Activated CD4-positive, alpha-beta T cell treated with anti-CD3 and anti-CD28 coated beads, Interleukin-2, amount 10 ng/mL, durations not matched to agents 24 days and 14 days (primary cell): ENCODE measurements at regions not wholly inside any gene's neighbourhood (a gene's known extent, or its start where the extent isn't known, plus 50 kb on each side); places are given as distances from the start of the nearest gene placed in this dataset.
"Not testable (repeated sequence)": the region's sequence is repeated elsewhere in the genome, so short reads cannot be mapped to it uniquely, and the experiment has no call there.

Source experiments
- DNase-seq: peaks from one replicate; pipeline ENCODE4 v3.0.0; 2022
- H3K27ac Mint-ChIP-seq: one replicate; pipeline ENCODE4 v1.8.0; 2022; ENCODE audit warnings: mild to moderate bottlenecking, mixed read lengths
- H3K27me3 Mint-ChIP-seq: one replicate; pipeline ENCODE4 v1.8.0; 2022; ENCODE audit warnings: mixed read lengths
- H3K36me3 Mint-ChIP-seq: one replicate; pipeline ENCODE4 v1.8.0; 2022; ENCODE audit warnings: low read depth, mild to moderate bottlenecking, mixed read lengths
- H3K4me1 Mint-ChIP-seq: one replicate; pipeline ENCODE4 v1.8.0; 2021; ENCODE audit warnings: mixed read lengths
- H3K4me3 Mint-ChIP-seq: one replicate; pipeline ENCODE4 v1.8.0; 2022; ENCODE audit warnings: mild to moderate bottlenecking, moderate library complexity, mixed read lengths
- H3K9me3 Mint-ChIP-seq: one replicate; pipeline ENCODE4 v1.8.0; 2021; ENCODE audit warnings: mixed read lengths
- intact Hi-C: fragments of 100-400 bp; cut with micrococcal nuclease; formaldehyde crosslinking; loops from one replicate; pipeline ENCODE4 v1.15.1; 2023

GRCh38 chr20:48124181-48124782 is 339.0 kb upstream of the SULF2 start:
- Mint-ChIP-seq H3K27me3 (no peaks in the 10 kb centered on the region), H3K36me3 (no peaks in the 10 kb centered on the region), H3K4me3 (no peak overlapping the region), H3K27ac (no peak overlapping the region), H3K4me1 (no peaks in the 10 kb centered on the region), H3K9me3 (no peaks in the 10 kb centered on the region)
- DNase-seq = no peak
- intact Hi-C loops = no loop called here

DNA sequence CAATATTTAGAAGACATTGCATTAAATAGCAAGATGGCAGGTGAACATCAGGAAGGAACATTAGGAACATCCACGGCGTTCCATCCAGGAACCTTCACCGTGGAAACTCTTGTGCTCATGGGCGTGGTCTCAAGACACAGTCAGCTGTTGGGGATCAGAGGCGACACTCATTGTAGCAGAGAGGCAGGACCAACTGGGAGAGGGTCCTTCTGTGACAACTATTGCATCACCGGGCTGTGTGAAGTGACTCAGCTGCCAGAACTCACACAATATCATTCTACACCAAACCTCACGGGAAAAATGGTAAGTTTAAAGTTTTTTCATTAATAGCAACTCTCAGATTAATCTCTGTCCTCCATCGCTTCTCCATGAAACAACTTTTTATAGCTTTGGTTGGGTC is 334.8 kb upstream of the SULF2 start:
- Mint-ChIP-seq H3K4me1 (no peaks in the 10 kb centered on the region), H3K9me3 (no peaks in the 10 kb centered on the region), H3K27me3 (no peaks in the 10 kb centered on the region), H3K27ac (no peak overlapping the region), H3K36me3 (no peaks in the 10 kb centered on the region), H3K4me3 (no peak overlapping the region)
- no peak for DNase-seq
- intact Hi-C loops = no loop called here

DNA sequence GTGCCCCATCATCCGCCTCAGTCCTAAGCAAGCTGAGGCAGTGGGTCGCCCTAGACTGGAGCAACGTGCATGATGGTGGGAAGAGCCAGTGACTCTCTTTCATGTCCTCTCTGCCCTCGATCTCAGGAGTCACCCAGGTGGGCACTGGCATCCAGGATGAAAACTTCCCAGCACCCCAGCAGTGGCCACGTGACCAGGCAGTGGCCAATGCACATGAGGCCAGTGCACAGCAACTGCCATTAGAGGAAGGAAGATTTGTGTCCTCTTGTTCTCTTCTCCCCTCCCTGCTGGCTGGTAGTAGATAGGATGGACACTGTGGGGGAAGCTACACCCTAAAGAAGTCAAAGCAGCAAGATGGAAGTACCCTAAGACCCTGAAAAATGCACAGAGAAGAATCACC is 334.1 kb upstream of the SULF2 start:
- H3K9me3 Mint-ChIP-seq, H3K4me1 Mint-ChIP-seq, DNase-seq, H3K27ac Mint-ChIP-seq, intact Hi-C loops, H3K4me3 Mint-ChIP-seq, H3K27me3 Mint-ChIP-seq, H3K36me3 Mint-ChIP-seq: not testable (repeated sequence)

DNA sequence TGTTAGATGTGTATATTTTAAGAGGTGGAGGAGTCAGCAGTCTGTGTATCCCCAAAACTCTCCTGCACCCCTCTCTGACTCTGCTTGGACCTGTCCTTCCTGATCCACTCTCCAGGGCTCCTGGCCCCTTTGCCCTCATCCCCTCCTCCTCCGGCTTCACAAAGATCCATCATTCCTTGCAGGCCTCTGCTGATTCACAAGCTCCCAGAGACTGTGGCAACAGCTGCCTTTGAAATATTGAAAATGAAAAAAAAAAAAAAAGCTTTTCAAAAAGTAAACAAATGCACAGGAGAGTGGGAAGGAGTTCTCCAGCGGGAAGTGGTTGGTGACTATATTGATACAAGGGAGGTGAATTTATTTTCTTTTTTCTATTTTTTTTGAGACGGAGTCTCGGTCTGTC is 330.2 kb upstream of the SULF2 start:
- intact Hi-C loops = no loop called here
- H3K27ac Mint-ChIP-seq = no peak overlapping the region
- no peaks in the 10 kb centered on the region for H3K4me1 Mint-ChIP-seq
- no peak for DNase-seq
- H3K4me3 Mint-ChIP-seq = no peak overlapping the region
- no peaks in the 10 kb centered on the region for H3K9me3 Mint-ChIP-seq
- H3K36me3 Mint-ChIP-seq = no peaks in the 10 kb centered on the region
- H3K27me3 Mint-ChIP-seq = peaks cover 2% of the 10 kb centered on the region

GRCh38 chr20:48107560-48107959 is 322.3 kb upstream of the SULF2 start:
- Mint-ChIP-seq H3K4me1 (no peaks in the 10 kb centered on the region), H3K36me3 (no peaks in the 10 kb centered on the region), H3K9me3 (no peaks in the 10 kb centered on the region), H3K4me3 (no peak overlapping the region), H3K27ac (no peak overlapping the region), H3K27me3 (peaks cover 8% of the 10 kb centered on the region)
- DNase-seq = no peak
- intact Hi-C loops = no loop called here

GRCh38 chr20:48106428-48106827 is 321.1 kb upstream of the SULF2 start:
- intact Hi-C loops = no loop called here
- H3K27ac Mint-ChIP-seq = no peak overlapping the region

GRCh38 chr20:48105526-48105925 is 320.2 kb upstream of the SULF2 start:
- peaks cover 6% of the 10 kb centered on the region for H3K27me3 Mint-ChIP-seq
- H3K4me1 Mint-ChIP-seq = no peaks in the 10 kb centered on the region
- intact Hi-C loops = no loop called here
- H3K4me3 Mint-ChIP-seq = no peak overlapping the region
- H3K36me3 Mint-ChIP-seq = no peaks in the 10 kb centered on the region
- H3K27ac Mint-ChIP-seq = no peak overlapping the region
- no peaks in the 10 kb centered on the region for H3K9me3 Mint-ChIP-seq
- DNase-seq = no peak

More at GRCh38 chr20:48106428-48106827, 321.1 kb upstream of the SULF2 start:
- Mint-ChIP-seq H3K9me3 (no peaks in the 10 kb centered on the region), H3K36me3 (no peaks in the 10 kb centered on the region), H3K4me3 (no peak overlapping the region), H3K4me1 (no peaks in the 10 kb centered on the region), H3K27me3 (peaks cover 6% of the 10 kb centered on the region)
- no peak for DNase-seq

GRCh38 chr20:48102931-48103660 is 317.8 kb upstream of the SULF2 start:
- H3K4me3 Mint-ChIP-seq = no peak overlapping the region
- H3K27me3 Mint-ChIP-seq = no peaks in the 10 kb centered on the region
- DNase-seq = no peak
- no peak overlapping the region for H3K27ac Mint-ChIP-seq
- intact Hi-C loops = no loop called here
- H3K4me1 Mint-ChIP-seq = no peaks in the 10 kb centered on the region
- H3K9me3 Mint-ChIP-seq = no peaks in the 10 kb centered on the region
- no peaks in the 10 kb centered on the region for H3K36me3 Mint-ChIP-seq

GRCh38 chr20:48102076-48102787 is 317.0 kb upstream of the SULF2 start:
- no peaks in the 10 kb centered on the region for H3K4me1 Mint-ChIP-seq
- no peaks in the 10 kb centered on the region for H3K9me3 Mint-ChIP-seq
- H3K36me3 Mint-ChIP-seq = no peaks in the 10 kb centered on the region
- H3K4me3 Mint-ChIP-seq = no peak overlapping the region
- no peak overlapping the region for H3K27ac Mint-ChIP-seq
- H3K27me3 Mint-ChIP-seq = no peaks in the 10 kb centered on the region
- intact Hi-C loops = no loop called here
- no peak for DNase-seq

DNA sequence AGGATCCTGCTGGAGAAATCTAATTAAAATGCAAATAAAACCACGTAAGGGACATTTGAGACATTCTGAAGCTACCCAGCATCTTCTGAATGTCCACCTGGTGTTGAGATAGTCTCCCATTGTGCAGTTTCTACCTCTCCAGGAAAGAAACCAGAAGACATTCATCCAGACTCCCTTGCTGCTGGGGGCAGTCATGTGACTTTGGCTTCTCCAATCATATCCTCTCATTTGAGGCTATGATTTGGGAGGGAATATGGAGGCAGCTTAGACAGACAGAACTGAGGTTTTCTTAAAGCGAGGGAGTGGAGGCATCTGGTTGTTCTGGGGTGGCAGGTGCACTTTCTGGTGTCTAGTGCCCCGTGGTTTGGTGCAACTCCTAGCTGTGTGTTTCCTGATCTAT is 315.2 kb upstream of the SULF2 start:
- intact Hi-C loops = no loop called here
- no peak for DNase-seq
- Mint-ChIP-seq H3K36me3 (no peaks in the 10 kb centered on the region), H3K4me3 (no peak overlapping the region), H3K4me1 (no peaks in the 10 kb centered on the region), H3K27ac (no peak overlapping the region), H3K9me3 (no peaks in the 10 kb centered on the region), H3K27me3 (no peaks in the 10 kb centered on the region)

DNA sequence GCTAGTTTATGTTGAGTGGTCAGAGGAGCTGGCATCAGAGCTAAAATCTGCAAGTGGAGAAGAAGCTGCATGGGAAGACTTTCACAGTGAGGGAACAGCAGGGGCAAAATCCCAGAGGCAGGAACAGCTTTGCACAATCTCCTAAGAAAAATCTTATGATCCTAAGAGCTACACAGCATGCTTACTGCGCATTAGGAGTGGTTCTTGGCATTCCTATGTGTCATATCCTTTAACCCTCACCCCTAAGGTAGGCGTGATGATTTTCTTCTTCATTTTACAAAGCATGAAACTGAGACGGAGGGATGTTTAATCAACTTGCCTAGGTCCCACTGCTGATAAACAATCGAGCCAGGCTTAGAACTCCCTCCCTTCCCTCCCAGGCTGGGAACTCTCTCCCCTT is 313.6 kb upstream of the SULF2 start:
- intact Hi-C loops = no loop called here
- DNase-seq = no peak
- H3K4me3 Mint-ChIP-seq = no peak overlapping the region
- H3K36me3 Mint-ChIP-seq = no peaks in the 10 kb centered on the region
- no peaks in the 10 kb centered on the region for H3K9me3 Mint-ChIP-seq
- H3K4me1 Mint-ChIP-seq = no peaks in the 10 kb centered on the region
- H3K27me3 Mint-ChIP-seq = no peaks in the 10 kb centered on the region
- H3K27ac Mint-ChIP-seq = no peak overlapping the region

GRCh38 chr20:48098099-48098498 is 312.8 kb upstream of the SULF2 start:
- H3K9me3 Mint-ChIP-seq = no peaks in the 10 kb centered on the region
- H3K27ac Mint-ChIP-seq = no peak overlapping the region
- intact Hi-C loops = no loop called here
- no peak for DNase-seq
- no peaks in the 10 kb centered on the region for H3K4me1 Mint-ChIP-seq
- H3K36me3 Mint-ChIP-seq = no peaks in the 10 kb centered on the region
- H3K4me3 Mint-ChIP-seq = no peak overlapping the region
- H3K27me3 Mint-ChIP-seq = peaks cover 2% of the 10 kb centered on the region

DNA sequence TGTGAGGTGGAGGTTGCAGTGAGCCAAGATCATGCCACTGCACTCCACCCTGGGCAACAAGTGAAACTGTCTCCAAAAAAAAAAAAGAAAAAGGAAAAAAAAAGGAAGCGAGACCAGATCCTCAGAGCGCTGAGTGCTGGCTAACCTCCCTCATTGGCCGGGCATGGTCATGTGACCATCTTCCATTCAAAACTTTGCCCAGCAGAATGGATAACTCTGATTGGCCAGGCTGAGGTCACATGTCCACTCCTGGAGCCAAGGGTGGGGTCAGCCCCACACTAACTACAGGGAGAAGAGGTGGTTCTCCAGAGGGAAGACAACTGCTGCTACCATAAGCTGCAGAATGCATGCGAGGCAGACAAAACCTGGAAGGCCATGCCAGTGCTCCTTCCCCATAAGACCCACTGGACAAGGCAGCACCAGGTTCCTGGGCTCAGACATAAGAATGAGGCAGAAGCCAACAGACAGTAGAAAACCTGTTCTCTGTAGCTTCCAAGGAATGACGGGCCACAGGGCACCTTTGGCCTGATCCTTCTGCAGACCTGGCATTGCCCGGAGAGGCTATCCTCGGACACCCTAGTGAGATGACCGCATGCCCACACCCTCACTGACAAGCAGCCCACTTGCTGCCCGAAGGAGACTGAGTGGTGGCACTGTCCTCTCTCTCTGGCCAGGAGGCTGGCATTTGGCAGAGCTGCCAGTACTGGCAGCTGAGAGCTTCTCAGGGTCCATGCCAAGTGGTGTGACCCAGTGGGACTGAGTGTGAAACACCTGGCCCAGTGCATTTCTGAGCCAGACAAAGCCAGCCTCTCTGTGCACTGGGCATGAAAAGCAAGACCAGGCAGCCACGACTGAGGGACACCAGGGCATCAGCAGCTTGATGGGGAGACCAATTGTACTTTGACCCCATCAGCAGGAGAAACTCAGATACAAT is 311.9 kb upstream of the SULF2 start:
- Mint-ChIP-seq H3K4me3 (no peak overlapping the region), H3K27me3 (peaks cover 2% of the 10 kb centered on the region), H3K9me3 (no peaks in the 10 kb centered on the region), H3K4me1 (no peaks in the 10 kb centered on the region), H3K27ac (no peak overlapping the region), H3K36me3 (no peaks in the 10 kb centered on the region)
- DNase-seq = no peak
- intact Hi-C loops = no loop called here
